ENCODE measurements at regions not wholly inside any gene's neighbourhood (a gene's known extent, or its start where the extent isn't known, plus 50 kb on each side); places are given as distances from the start of the nearest gene placed in this dataset.
"Not testable (repeated sequence)": the region's sequence is repeated elsewhere in the genome, so short reads cannot be mapped to it uniquely, and the experiment has no call there.

GRCh38 chr7:68805159-68805558, 793.1 kb upstream of the AUTS2 start:
- no peak for DNase-seq

GRCh38 chr7:68807666-68808065, 790.6 kb upstream of the AUTS2 start:
- DNase-seq: no peak

GRCh38 chr7:68813551-68814080, 784.7 kb upstream of the AUTS2 start:
- no peak for DNase-seq

GRCh38 chr7:68816491-68816890, 781.8 kb upstream of the AUTS2 start:
- no peak for DNase-seq

GRCh38 chr7:68820321-68820720, 778.0 kb upstream of the AUTS2 start:
- DNase-seq: no peak

- DNase-seq: no peak
Observed at GRCh38 chr7:68821846-68822245, 776.4 kb upstream of the AUTS2 start.

- no peak for DNase-seq
Observed at GRCh38 chr7:68823996-68824780, 774.1 kb upstream of the AUTS2 start.

- DNase-seq: no peak
Observed at GRCh38 chr7:68828575-68828974, 769.7 kb upstream of the AUTS2 start.

- DNase-seq: no peak
Observed at GRCh38 chr7:68833422-68833821, 764.9 kb upstream of the AUTS2 start.

GRCh38 chr7:68839014-68839413, 759.3 kb upstream of the AUTS2 start:
- no peak for DNase-seq

- DNase-seq: no peak
Observed at GRCh38 chr7:68840991-68841390, 757.3 kb upstream of the AUTS2 start.

GRCh38 chr7:68843985-68844384, 754.3 kb upstream of the AUTS2 start:
- not testable (repeated sequence) for DNase-seq

GRCh38 chr7:68846811-68847325, 751.4 kb upstream of the AUTS2 start:
- no peak for DNase-seq

GRCh38 chr7:68853254-68853653, 745.0 kb upstream of the AUTS2 start:
- DNase-seq: no peak

GRCh38 chr7:68857571-68857970, 740.7 kb upstream of the AUTS2 start:
- DNase-seq: no peak

- no peak for DNase-seq
Observed at GRCh38 chr7:68858497-68858896, 739.8 kb upstream of the AUTS2 start.

- DNase-seq: no peak
Observed at GRCh38 chr7:68861171-68861570, 737.1 kb upstream of the AUTS2 start.

GRCh38 chr7:68862261-68862660, 736.0 kb upstream of the AUTS2 start:
- DNase-seq: no peak

GRCh38 chr7:68862736-68863135, 735.5 kb upstream of the AUTS2 start:
- no peak for DNase-seq

GRCh38 chr7:68865351-68866199, 732.7 kb upstream of the AUTS2 start:
- DNase-seq: no peak

GRCh38 chr7:68866200-68866570, 732.1 kb upstream of the AUTS2 start:
- no peak for DNase-seq

- DNase-seq: not testable (repeated sequence)
Observed at GRCh38 chr7:68866721-68867120, 731.6 kb upstream of the AUTS2 start.

- DNase-seq: no peak
Observed at GRCh38 chr7:68868978-68869377, 729.3 kb upstream of the AUTS2 start.

- no peak for DNase-seq
Observed at GRCh38 chr7:68873616-68874015, 724.7 kb upstream of the AUTS2 start.

All from activated CD8-positive, alpha-beta memory T cell treated with anti-CD3 and anti-CD28 coated beads for 24 hours (primary cell).